ENCODE measurements at regions not wholly inside any gene's neighbourhood (a gene's known extent, or its start where the extent isn't known, plus 50 kb on each side); places are given as distances from the start of the nearest gene placed in this dataset.

DNA sequence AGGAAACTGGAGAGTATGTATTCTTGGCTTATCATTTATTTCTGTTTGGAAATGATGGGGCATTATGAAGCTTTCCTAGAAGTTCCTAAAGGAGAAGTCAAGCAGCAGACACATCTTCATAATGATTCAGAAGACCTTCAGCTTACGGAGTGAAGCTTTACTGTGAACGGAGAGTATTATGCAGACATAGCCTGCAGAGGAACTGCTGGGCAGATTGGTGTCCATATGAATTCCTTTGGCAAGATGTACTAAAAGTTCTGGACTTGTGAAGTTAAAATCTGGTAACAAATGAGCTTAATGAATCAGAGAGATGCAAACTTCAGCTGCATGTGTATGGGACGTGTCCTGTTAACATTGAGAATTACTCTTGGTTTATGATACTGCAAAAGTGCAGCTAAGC lies 60.1 kb downstream of the NABP1 start:
- DNase-seq (ENCODE audit: low spot score), result no peak

DNA sequence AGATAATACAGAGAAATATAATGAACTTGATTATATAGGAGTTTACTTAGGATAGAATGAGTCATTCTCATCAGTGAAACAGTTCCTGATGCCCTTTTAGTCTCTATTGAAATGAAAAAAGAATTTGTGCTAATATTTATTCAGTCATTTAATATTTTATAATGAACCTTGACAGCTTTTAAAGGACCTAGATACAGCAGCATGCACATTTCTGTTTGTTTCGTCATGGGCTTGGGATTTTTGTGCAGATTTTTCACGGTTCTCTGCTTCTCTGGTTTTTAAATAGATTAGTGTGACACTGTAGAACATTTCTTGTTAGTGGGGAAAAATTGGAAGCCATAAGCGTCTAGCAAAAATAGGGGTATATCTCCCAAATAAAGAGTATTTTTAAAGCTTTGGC lies 60.7 kb downstream of the NABP1 start:
- DNase-seq (ENCODE audit: low spot score), result no peak

DNA sequence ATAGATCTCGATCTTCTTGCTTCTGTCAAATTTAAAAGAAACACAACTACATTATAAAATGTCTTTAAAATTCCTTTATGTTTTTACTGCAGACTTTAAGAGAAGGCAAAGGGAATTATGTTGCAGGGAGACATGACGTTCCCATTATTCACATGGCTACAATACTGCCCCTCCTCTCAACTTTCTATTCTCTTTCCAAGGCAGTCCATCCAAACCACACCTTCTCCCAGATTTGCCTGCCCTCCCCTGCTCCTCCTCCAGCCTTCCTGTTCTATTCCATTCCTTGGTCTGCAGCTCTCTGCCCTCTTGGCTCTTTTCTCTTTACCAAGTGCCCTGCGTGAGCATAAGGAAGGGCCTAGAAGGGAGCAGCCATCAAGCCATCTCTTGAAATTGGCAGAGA lies 61.3 kb downstream of the NABP1 start:
- DNase-seq (ENCODE audit: low spot score), result no peak

GRCh38 chr2:191740016-191740419 lies 62.1 kb downstream of the NABP1 start:
- DNase-seq (ENCODE audit: low spot score), result no peak

DNA sequence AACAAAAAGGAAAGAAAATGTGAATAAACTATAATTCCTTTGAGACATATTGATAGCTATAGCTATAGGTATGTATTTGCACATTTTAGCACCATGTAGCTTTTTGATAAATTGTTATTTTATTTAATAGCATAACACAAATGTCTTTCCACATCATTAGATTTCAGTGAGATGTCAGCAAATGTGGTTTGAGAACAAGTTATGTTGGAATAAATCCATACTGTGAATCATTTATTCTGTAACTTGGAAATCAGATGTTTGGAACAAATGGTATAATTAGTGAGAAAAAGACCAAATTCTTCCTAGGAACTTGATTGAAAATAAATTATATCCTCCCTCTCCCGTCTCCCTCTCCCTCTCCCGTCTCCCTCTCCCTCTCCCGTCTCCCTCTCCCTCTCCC lies 62.8 kb downstream of the NABP1 start:
- DNase-seq (ENCODE audit: low spot score), result no peak

DNA sequence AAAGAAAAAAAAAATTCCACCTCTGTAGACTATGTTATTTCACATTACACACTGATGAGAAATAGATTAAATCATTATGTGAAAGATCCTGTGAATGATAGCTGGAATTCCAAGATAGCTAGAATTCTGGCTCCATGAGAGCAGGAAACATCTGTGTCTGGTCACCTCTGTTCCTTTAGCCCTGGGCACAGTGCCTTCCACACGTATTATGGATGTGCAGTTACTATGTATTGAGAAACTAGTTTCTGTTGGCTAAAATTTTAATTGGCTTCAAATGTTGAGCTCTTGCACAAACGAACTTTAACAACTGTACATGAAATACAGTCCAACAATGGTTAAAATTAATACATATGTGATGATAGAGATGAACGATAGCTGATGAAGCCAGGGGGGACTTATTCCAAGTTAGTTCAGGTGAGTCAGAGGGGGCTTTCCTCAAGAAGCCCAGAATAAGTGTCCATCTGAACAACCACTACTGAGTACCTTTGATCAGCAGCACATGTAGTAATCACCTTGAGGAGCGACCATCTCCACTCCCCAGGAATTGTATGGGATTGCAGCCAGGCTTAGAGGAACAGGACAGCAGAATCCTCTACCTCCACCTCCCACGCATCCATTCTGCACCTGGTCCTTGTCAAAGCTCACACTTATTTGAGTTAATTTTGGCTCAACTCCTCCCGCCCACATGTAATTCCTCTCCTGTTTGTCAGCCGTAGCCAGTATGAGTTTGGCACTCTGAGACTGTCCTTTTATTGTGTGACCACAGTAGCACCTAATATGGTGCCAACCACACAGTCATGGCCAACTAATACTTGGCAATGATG lies 68.6 kb downstream of the NABP1 start:
- no peak for DNase-seq (ENCODE audit: low spot score)

DNA sequence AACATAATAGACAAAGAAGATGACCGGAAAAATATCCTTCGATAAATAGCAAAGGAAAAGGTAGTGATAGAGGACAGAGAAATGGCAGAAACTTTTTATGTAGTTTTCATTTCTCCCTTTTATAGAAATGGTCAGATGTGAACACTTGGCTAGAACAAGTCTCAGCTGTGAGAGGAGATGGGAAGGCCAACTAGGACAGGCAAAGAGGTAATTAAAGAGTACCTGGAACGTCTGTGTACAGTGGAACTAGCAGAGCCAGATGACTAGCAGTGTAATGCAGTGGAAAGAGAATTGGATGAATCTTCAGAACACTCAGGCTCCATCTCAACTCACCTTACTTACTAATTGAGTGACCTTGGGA lies 69.2 kb downstream of the NABP1 start:
- no peak for DNase-seq (ENCODE audit: low spot score)

DNA sequence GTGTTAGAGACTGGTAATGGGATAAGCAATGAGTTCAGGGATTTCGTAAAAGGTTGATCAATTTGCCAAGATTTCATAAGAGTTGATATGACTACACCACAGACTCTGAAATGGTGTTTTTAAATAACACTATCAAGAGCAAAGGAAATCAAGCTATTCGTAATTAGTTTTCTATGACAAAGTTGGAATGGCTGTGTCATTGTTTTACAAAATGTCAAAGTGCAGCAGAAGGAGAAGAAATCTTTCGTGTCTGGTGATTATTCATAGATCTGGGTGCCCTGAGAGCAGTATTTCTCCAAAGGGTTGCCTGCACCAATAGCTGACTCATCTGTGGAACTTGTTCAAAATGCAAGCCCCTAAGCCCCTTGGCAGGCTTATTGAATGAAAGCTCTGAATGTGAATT lies 70.1 kb downstream of the NABP1 start:
- no peak for DNase-seq (ENCODE audit: low spot score)

DNA sequence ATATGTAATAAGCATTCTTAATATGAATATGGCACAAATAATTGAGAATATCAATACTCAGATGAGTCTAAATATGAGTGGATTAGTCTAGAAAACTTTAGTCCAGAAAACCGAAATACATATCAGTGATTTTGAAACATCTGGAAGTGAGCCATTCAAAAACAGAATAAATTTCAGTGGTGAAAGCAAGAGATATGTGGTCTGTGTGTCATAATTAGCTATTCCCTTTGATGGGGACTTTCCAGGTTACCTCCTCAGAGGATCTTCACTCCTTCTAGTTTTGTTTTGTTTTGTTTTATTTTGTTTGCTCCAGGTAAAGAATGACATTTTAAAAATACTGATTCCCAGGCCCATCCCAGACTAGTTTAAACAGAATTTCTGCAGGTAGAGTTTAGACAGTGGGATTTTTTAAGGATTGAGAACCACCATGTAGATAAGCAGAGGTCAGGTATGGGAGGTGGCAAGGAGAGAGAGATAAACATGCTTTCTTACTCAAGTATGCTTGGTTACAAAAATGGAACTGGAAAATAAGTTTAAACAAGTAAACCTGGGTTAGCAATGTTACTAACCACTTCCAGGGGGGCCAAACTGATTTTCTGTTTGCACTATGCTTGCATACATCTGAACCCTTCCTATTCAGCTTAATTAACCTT lies 70.7 kb downstream of the NABP1 start:
- no peak for DNase-seq (ENCODE audit: low spot score)

GRCh38 chr2:191749181-191749540 lies 71.2 kb downstream of the NABP1 start:
- no peak for DNase-seq (ENCODE audit: low spot score)

DNA sequence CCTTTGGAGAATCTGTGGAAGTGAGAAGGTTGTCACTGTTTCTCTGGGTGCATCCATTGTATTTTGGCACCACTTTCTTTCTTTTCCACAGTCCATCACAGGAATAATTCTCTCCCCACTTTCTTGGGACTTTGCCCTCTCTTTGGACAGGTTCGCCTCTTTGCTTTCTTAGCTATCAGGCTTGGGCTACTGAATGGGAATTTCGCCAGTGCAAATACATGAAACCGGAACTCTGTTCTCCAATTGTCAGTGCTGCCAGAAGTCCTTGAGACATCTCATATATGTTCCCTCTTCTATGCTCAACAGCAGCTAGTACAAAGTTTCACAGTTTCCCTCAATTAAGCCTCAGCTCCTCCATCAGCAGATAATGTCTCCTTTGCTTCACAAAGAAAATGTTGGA lies 76.2 kb downstream of the NABP1 start:
- DNase-seq (ENCODE audit: low spot score), result no peak

DNA sequence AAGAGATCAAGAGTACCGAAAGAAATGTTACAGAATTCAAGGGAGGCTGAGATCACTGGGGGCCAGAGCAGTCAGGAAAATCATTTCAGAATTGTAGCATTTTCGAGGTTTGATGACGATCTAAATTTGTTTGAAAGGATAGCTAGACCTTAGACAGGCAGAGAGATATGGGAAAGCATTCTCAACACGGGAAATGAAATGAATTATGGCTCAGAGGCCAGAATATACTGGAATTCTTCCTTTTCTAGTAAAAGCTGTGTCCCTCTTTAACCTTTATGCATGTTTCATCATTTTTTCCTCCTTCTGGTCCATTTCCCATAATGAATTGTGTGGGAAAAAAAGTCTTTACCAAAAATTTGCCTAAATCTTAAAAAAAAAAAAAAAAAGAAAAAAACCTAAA lies 78.8 kb downstream of the NABP1 start:
- no peak for DNase-seq (ENCODE audit: low spot score)

DNA sequence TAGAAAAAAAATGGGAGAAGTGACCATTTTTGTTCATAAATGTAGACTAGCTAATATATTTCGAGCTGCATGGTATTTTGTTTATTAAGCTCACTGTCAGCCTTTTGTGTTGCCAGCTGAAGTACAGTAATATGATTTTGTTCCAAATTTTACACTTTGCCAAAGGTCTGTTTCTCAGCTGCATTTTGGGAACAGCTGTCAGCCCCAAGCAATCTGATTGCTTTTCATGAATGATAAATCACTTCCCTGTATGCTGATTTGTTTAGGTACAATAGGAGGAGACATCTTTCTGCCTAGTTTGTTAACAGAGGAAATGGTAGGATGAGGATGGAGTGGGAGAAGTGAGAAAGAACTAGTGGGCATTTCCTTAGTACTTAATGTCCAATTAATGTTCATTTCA lies 79.3 kb downstream of the NABP1 start:
- DNase-seq (ENCODE audit: low spot score), result no peak

DNA sequence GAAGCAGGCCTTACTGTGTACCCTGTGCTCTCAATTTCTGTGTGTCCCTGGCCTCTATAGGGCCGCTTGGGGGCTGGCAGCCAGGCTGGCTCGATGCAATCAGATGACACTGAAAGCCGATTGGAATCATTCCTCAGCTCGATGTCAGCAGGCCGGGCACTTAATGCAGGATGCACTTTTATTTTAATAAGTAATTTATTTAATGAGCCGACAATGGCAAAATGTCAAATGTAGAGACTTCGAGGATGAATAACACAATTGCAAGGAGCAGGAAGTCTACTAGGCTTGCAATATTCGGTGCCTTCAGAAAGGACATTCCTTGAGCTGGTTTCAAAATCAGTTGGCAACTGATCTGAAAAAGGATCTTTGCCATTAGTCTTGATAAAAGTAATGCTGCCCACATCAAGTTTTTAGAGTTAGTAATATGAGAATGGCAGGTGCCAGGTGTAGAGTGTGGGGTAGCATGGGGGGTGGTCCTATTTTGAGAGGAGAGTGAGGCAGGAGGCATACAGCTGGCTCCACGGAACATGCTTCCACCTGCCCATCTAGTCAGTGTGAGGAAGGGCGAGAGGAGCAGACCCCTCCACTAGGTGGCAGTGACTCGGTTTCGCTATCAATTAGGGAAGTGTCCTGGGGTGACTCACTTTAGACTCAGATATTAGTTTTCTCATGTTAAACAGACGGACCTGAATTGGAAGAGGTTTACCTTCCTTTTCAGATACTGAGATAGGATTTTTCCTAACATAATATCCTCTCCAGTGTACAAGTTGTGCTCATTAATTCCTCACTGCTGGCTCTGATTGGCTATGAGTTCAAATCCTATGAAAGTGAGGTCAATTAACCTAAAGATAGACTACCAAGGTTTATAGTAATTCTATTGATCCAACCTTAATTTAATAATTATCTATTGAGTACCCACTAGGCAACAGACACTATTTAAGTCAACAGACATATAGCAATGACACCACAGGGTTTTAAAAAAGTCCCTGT lies 80.9 kb downstream of the NABP1 start:
- peak; percentile 12 for DNase-seq (ENCODE audit: low spot score)

DNA sequence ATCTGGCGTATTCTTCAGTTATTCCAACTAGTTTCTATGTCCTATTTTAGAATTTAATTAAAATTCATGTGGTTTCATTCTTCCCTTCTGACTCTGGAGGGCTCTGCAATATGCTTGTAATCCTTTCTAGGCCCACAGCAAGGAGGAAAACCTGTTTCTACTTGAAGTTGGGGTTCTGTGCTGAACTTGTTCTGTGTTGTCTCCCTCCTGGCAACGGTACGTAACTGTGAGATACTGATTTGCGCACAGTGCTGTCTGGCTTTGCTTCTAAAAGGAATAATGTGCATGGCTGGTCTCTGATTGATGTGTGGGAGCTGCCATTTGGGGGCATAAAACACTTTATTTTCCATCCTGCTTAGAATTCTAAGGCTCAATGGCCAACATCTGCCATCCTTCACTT lies 81.7 kb downstream of the NABP1 start:
- DNase-seq (ENCODE audit: low spot score), result no peak

- DNase-seq (ENCODE audit: low spot score), result no peak
These were observed 82.8 kb downstream of the NABP1 start for GRCh38 chr2:191760655-191761262.

GRCh38 chr2:191773136-191773535 lies 73.8 kb downstream of the CAVIN2 start:
- no peak for DNase-seq (ENCODE audit: low spot score)

GRCh38 chr2:191777351-191777750 lies 69.5 kb downstream of the CAVIN2 start:
- DNase-seq (ENCODE audit: low spot score), result no peak

DNA sequence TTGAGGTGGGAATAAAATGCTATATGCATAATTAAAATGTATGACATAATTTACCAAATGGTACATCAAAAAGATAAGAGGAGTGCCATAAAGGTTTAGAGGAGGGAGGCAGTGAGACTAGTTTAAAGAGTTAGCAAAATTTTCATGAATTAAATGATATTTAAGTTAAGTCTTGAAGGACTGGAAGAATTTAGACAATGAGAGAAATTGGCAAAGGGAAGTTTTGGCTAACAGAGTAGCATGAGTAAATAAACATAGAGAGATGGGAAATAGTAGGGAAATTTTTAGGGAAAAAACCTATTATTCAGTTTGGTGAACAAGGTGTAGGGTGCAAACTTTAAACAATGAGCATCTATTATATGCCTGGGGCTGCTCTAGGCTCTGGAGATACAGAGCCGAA lies 68.8 kb downstream of the CAVIN2 start:
- DNase-seq (ENCODE audit: low spot score), result no peak

GRCh38 chr2:191782351-191782750 lies 64.5 kb downstream of the CAVIN2 start:
- DNase-seq (ENCODE audit: low spot score), result no peak

DNA sequence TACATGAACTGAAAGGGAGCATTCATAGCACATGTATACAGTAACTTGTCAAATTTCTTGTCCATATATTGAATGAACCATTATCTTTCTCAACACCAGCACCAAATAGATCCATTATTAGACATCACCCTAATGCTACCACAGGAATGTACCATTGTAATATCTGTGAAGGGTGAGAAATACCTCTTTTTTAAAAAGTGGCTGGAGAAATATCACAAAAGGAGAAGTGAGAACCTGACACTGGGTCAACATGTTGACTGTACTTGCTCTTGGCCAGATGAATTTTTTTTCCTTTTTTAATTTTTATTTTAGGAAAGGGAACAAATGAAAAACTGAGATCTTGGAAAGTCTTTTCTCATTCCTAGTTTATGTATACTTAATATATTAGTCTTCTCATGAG lies 63.5 kb downstream of the CAVIN2 start:
- DNase-seq (ENCODE audit: low spot score), result no peak
